ENCODE measurements at regions not wholly inside any gene's neighbourhood (a gene's known extent, or its start where the extent isn't known, plus 50 kb on each side); places are given as distances from the start of the nearest gene placed in this dataset.

- H3K4me1 ChIP-seq (ENCODE audit: control insufficient read depth in 5 of 5, insufficient read depth in 5 of 5, low read length in 5 of 5) = peaks cover 0 to 4% (median 0%) of the 10 kb centered on the region in 5 donors
- H3K36me3 ChIP-seq (ENCODE audit: control insufficient read depth in 4 of 4, insufficient read depth in 4 of 4, low read length in 4 of 4) = no peaks in the 10 kb centered on the region
- no peaks in the 10 kb centered on the region for H3K9me3 ChIP-seq (ENCODE audit: control insufficient read depth in 4 of 4, insufficient read depth in 3 of 4, low read length in 3 of 4)
- no peak for ATAC-seq (ENCODE audit: insufficient read depth, low FRiP score)
- H3K9ac ChIP-seq (ENCODE audit: insufficient read depth in 1 of 2, low read length in 2 of 2) = no peak overlapping the region
- H3K27me3 ChIP-seq (ENCODE audit: control insufficient read depth in 3 of 3, insufficient read depth in 3 of 3, low read length in 2 of 3) = no peaks in the 10 kb centered on the region
- DNase-seq = no peak
- no peak for TF ChIP-seq CTCF (IDR thresholded peaks at IDR 0.05; ENCODE audit: control extremely low read depth, extremely low read depth)
- no peak overlapping the region for H3K27ac ChIP-seq (ENCODE audit: low read depth in 1 of 2, low read length in 1 of 2)
- H3K4me3 ChIP-seq = no peak overlapping the region
- WGBS, 2 donors = 54 to 78% methylated on average over 11 of the region's 11 CpGs
These were observed 141.0 kb upstream of the RASGRP1 start for GRCh38 chr15:38705436-38706219.

GRCh38 chr15:38706956-38707355, 142.3 kb upstream of the RASGRP1 start:
- no peak overlapping the region for H3K9ac ChIP-seq (ENCODE audit: insufficient read depth in 1 of 2, low read length in 2 of 2)
- no peaks in the 10 kb centered on the region for H3K9me3 ChIP-seq (ENCODE audit: control insufficient read depth in 4 of 4, insufficient read depth in 3 of 4, low read length in 3 of 4)
- no peak for TF ChIP-seq CTCF (IDR thresholded peaks at IDR 0.05; ENCODE audit: control extremely low read depth, extremely low read depth)
- no peaks in the 10 kb centered on the region for H3K27me3 ChIP-seq (ENCODE audit: control insufficient read depth in 3 of 3, insufficient read depth in 3 of 3, low read length in 2 of 3)
- ATAC-seq (ENCODE audit: insufficient read depth, low FRiP score) (no peak), DNase-seq (no peak)
- H3K36me3 ChIP-seq (ENCODE audit: control insufficient read depth in 4 of 4, insufficient read depth in 4 of 4, low read length in 4 of 4) = no peaks in the 10 kb centered on the region
- no peak overlapping the region for H3K4me3 ChIP-seq
- WGBS, 2 donors = 81 to 89% methylated on average over 5 of the region's 5 CpGs
- H3K27ac ChIP-seq (ENCODE audit: low read depth in 1 of 2, low read length in 1 of 2) = no peak overlapping the region
- peaks cover 0 to 4% (median 0%) of the 10 kb centered on the region in 5 donors for H3K4me1 ChIP-seq (ENCODE audit: control insufficient read depth in 5 of 5, insufficient read depth in 5 of 5, low read length in 5 of 5)

GRCh38 chr15:38707802-38708671, 143.4 kb upstream of the RASGRP1 start:
- peaks cover 0 to 4% (median 0%) of the 10 kb centered on the region in 5 donors for H3K4me1 ChIP-seq (ENCODE audit: control insufficient read depth in 5 of 5, insufficient read depth in 5 of 5, low read length in 5 of 5)
- peak; percentile 46 for TF ChIP-seq CTCF (IDR thresholded peaks at IDR 0.05; ENCODE audit: control extremely low read depth, extremely low read depth)
- H3K27me3 ChIP-seq (ENCODE audit: control insufficient read depth in 3 of 3, insufficient read depth in 3 of 3, low read length in 2 of 3) = no peaks in the 10 kb centered on the region
- WGBS, 2 donors = 51 to 55% methylated on average over 8 of the region's 8 CpGs
- no peak overlapping the region for H3K9ac ChIP-seq (ENCODE audit: insufficient read depth in 1 of 2, low read length in 2 of 2)
- no peak overlapping the region for H3K27ac ChIP-seq (ENCODE audit: low read depth in 1 of 2, low read length in 1 of 2)
- ATAC-seq (ENCODE audit: insufficient read depth, low FRiP score) (peak; percentile 69), DNase-seq (peak; percentile 53 to 79 (median 67))
- no peaks in the 10 kb centered on the region for H3K9me3 ChIP-seq (ENCODE audit: control insufficient read depth in 4 of 4, insufficient read depth in 3 of 4, low read length in 3 of 4)
- no peaks in the 10 kb centered on the region for H3K36me3 ChIP-seq (ENCODE audit: control insufficient read depth in 4 of 4, insufficient read depth in 4 of 4, low read length in 4 of 4)
- H3K4me3 ChIP-seq = no peak overlapping the region
